ENCODE measurements at regions not wholly inside any gene's neighbourhood (a gene's known extent, or its start where the extent isn't known, plus 50 kb on each side); places are given as distances from the start of the nearest gene placed in this dataset.

DNA sequence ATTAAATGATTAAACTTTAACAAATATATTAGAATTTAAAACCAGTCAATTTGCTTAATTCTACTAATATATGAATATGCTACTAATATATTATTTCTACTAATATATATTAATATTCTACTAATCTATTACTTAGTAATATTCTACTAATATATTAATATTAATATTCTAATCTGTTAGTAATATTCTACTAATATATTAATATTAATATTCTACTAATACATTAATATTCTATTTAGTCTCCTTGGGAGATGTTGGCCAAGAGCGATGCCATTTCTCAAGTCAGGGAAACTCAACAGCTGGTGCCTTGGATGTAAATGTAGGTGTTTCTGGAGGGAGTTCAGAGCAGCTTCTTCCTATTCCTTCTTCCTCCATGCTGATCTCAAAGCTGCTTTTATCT is 259.2 kb upstream of the TMTC4 start:
- no peaks in the 10 kb centered on the region for H3K23me2 ChIP-seq (ENCODE audit: insufficient read length, low read depth, low read length, poor library complexity, severe bottlenecking)
- H3K14ac ChIP-seq (ENCODE audit: insufficient read depth, low read length): no peak overlapping the region
- H2BK12ac ChIP-seq (ENCODE audit: insufficient read length, low read depth, low read length): no peak overlapping the region
- no peaks in the 10 kb centered on the region for H3K4me1 ChIP-seq (ENCODE audit: insufficient read depth, low read length)
- H3K9me3 ChIP-seq (ENCODE audit: control insufficient read depth, low read depth, low read length): no peaks in the 10 kb centered on the region
- H2BK20ac ChIP-seq (ENCODE audit: low read depth, low read length, poor library complexity, severe bottlenecking): no peak overlapping the region
- no peak overlapping the region for H3T11ph ChIP-seq (ENCODE audit: low read length)
- Mint-ChIP-seq H3K27me3 (ENCODE audit: low read depth) (no peaks in the 10 kb centered on the region), H3K9me3 (peaks cover 2 to 4% of the 10 kb centered on the region in 2 experiments; a peak in 4 of 5 replicates), H3K4me3 (no peak overlapping the region), H3K4me1 (peaks cover 0 to 7% of the 10 kb centered on the region in 2 experiments; a peak in 2 of 4 replicates), H3K36me3 (ENCODE audit: insufficient read depth in 1 of 3, low read depth in 3 of 3) (no peaks in the 10 kb centered on the region; a peak in 1 of 7 replicates), H3K27ac (no peak overlapping the region)
- H2BK15ac ChIP-seq (ENCODE audit: low read depth, low read length): no peak overlapping the region
- no peaks in the 10 kb centered on the region for H3K27me3 ChIP-seq (ENCODE audit: insufficient read depth, low read length)
- TF ChIP-seq, protein P1, sequence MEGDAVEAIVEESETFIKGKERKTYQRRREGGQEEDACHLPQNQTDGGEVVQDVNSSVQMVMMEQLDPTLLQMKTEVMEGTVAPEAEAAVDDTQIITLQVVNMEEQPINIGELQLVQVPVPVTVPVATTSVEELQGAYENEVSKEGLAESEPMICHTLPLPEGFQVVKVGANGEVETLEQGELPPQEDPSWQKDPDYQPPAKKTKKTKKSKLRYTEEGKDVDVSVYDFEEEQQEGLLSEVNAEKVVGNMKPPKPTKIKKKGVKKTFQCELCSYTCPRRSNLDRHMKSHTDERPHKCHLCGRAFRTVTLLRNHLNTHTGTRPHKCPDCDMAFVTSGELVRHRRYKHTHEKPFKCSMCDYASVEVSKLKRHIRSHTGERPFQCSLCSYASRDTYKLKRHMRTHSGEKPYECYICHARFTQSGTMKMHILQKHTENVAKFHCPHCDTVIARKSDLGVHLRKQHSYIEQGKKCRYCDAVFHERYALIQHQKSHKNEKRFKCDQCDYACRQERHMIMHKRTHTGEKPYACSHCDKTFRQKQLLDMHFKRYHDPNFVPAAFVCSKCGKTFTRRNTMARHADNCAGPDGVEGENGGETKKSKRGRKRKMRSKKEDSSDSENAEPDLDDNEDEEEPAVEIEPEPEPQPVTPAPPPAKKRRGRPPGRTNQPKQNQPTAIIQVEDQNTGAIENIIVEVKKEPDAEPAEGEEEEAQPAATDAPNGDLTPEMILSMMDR (conservative IDR thresholded peaks at IDR 0.05): no peak
- no peak overlapping the region for H3K4me2 ChIP-seq (ENCODE audit: insufficient read depth, insufficient read length, low read length)
- H2AK5ac ChIP-seq (ENCODE audit: insufficient read length, low read length): no peak overlapping the region
- no peak overlapping the region for H2BK5ac ChIP-seq (ENCODE audit: insufficient read length, low read length)
- no peaks in the 10 kb centered on the region for H3K79me1 ChIP-seq (ENCODE audit: insufficient read depth, low read depth, low read length, poor library complexity, severe bottlenecking)
- H3K23ac ChIP-seq (ENCODE audit: insufficient read length, low read depth, low read length): no peak overlapping the region
- H3K18ac ChIP-seq (ENCODE audit: insufficient read length, low read depth, low read length): no peak overlapping the region
- H2AFZ ChIP-seq (ENCODE audit: low read length): no peak overlapping the region
- no peaks in the 10 kb centered on the region for H3K79me2 ChIP-seq (ENCODE audit: insufficient read depth, low read length)
- no peak overlapping the region for H3K56ac ChIP-seq (ENCODE audit: insufficient read length, low read depth, low read length)
- H3K9ac ChIP-seq (ENCODE audit: extremely low read depth, insufficient read length, low read length): no peak overlapping the region
- H2BK120ac ChIP-seq (ENCODE audit: low read depth, low read length, poor library complexity, severe bottlenecking): no peak overlapping the region
- no peak overlapping the region for H3K27ac ChIP-seq (ENCODE audit: insufficient read length, low read depth, low read length)
- H4K91ac ChIP-seq (ENCODE audit: insufficient read length, low read depth, low read length): no peak overlapping the region
- no CpG with 5 or more reads among the region's 1 CpG for WGBS (ENCODE audit: extremely low coverage, insufficient read length, low lambda C conversion rate)
- H4K20me1 ChIP-seq (ENCODE audit: control insufficient read depth, insufficient read depth, insufficient read length): no peaks in the 10 kb centered on the region
- no peak overlapping the region for H3K4ac ChIP-seq (ENCODE audit: low read depth, low read length)
- H4K5ac ChIP-seq (ENCODE audit: insufficient read length, low read depth, low read length): no peak overlapping the region
- no peak for DNase-seq
- H4K8ac ChIP-seq (replicated peaks; ENCODE audit: insufficient read length, low read depth, low read length): no peak overlapping the region

All from H9 (cell line).